Tongue (tissue), 1 donor: ENCODE measurements at regions not wholly inside any gene's neighbourhood (a gene's known extent, or its start where the extent isn't known, plus 50 kb on each side); places are given as distances from the start of the nearest gene placed in this dataset.

Experiments used
- DNase-seq: peaks from one replicate; pipeline ENCODE4 v3.0.0-alpha.2; 2015

DNA sequence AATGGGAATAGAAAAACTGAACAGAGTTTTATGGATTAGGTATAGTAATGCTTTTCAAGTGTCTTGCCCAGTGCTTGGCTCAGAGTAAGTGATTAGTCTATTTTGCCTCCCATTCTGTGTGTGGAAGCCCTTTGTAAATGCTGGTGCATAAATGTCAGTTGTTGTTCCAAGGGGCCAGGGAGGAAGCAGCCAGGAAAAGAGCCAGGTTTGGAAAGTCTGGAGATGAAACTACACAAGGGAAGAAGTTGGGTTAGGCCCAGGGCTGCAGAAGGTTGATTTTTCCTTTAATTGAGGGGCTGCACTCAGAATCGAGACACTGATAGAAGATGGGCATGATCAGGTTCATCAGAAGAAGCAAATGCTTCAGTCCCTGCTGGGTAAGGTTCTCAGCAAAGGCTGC is 484.0 kb downstream of the OLFM4 start:
- DNase-seq, result no peak

DNA sequence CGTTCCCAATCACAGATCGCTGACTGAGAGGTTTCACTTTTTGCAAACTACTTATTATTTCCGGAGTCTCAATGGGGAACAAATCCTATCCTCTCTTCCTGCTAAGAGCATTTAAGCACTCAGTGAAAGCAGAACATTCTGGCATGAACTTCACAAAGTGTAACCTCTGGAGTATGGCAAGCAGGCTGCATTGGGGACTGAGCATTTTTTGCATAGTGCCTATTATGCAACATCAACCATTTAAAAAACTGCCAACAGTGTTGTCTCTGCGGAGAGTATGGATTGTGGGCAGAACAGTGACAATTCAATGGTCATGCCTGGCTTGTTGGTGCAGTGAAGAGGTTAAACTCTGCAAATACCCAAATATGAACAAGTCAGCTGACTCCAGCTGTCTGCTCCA is 484.6 kb downstream of the OLFM4 start:
- DNase-seq, result peak; percentile 26

DNA sequence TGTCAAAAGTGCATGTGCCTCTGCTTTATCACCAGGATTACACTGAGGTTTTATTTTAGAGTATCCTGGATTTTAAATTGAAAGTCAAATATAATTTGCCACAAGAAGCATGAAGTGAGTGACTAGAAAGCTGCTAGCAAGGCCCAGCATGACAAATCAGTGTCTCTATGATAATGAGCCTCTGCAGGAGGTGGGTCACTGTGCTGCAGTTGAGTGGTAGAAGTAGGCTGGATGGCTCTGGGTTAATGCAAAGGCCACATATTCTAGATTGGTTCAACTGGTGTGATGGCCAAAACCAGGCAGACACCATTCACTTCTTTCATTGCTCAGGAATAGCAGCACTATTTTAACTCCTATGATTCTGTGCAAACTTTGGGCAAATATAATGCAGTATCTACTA is 491.5 kb downstream of the OLFM4 start:
- DNase-seq, result no peak

DNA sequence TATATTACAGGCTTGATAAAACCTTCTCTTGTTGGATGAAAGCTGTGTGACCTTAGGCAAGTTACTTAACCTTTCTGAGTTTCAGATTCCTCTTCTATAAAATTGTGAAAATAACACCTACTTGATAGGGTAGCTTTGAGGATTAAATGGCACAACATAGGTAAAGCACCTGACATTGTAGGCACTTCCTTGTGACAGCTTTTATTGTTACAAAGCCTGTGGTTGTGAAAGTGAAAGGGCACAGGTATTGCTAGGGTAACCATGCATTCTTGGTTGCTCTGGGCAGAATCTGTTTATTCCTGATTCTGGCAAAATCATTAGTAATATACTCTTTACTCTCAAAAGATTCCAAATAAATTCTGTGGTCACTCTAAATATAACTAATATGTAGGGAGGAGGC is 493.4 kb downstream of the OLFM4 start:
- DNase-seq, result no peak

DNA sequence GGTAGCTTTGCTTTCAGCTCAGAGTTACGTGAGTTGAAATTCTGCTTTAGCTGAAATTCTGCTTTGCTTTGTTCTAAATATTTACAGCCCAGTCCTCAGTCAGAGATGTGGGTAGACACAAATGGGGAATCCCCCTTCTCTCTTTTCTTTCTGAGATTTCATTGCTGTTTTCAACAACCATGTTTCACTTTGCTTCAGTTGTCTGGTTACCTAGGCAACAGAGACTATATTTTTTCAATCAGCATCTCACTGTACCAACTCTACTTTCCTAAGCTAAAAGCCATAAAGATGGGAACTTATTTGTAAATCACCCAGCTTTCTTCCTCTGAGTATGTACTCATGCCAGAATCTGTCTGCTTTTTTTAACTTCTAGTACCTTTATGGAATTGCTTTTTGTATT is 509.0 kb downstream of the OLFM4 start:
- no peak for DNase-seq

DNA sequence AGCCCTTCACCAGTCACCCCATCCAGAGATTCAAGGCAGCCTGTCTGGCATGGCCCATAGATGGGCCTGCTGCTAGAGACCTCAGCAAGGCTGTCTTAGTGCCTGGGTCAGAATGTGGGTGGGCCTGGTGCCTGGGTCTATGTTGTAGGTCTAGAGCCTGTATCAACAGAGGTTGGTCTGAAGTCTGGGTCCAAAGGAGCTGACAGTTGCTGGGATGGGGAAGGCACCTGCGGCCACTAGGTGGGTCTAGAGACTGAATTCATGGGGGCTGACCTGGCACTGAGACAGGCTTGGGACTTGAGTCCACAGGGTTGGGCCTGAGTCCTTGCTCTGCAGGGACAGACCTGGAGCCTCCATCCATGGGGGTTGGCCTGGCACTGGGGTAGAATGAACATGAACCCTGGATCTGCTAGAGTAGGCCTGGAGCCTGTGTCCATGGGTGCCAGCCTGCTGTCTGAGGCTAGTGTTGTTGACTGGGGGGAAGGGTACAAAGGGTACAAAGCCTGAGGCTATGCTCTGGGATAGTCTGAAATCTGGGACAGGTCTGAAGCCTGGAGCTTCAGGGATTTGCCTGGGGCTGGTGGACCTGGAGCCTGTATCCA is 516.8 kb downstream of the OLFM4 start:
- DNase-seq, result no peak

DNA sequence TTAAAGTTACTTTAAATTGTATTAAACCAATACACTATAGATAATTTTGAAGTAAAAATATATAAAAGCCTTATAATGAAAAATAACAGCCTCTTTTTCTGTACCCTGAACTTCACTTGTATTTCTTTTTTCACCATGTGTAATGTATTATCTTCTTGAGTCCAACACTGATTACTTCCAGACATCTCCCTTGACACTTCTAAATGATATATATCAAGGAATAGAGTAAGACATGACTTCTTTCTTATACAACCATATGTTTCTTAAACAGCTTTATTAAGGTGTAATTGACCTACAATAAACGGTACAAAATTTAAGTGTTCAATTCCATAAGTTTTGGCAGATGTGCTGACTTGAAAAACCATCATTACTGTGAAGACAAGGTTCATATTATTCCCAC is 531.9 kb downstream of the OLFM4 start:
- DNase-seq, result peak; percentile 23

DNA sequence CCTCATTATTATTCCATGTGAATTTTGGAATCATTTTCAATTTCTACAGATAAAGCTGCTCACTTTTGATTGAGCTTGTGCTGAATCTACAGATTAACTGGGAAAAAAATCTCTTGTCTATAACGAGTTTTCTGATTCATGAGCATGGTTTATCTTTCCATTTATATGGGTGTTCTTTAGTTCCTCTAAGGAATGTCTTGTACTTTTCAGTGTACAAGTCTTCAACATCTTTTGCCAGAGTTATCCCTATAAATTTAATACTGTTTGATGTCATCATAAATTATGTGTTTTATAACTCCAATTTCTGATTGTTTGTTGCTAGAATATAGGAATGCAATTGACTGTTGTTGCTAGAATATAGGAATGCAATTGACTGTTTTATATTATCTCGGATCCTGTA is 533.8 kb downstream of the OLFM4 start:
- DNase-seq, result no peak

DNA sequence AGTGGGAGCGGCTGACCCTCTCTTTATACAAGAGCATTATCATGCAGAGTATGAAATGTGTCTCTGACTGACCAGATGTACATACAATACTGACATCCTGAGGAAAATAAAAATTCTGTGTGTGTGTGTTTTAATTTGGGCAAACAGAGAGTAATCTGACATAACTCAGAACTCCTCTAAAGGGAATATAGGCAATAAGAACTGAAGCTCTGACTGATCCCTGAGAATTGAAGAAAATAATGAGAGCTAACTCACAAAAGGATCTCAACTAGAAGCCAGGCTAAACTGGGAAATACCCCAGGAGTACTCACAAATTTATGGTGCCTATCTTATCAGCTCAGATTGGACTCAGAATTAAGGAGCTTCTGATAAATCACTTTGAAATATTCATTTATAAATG is 539.9 kb downstream of the OLFM4 start:
- peak; percentile 21 for DNase-seq

DNA sequence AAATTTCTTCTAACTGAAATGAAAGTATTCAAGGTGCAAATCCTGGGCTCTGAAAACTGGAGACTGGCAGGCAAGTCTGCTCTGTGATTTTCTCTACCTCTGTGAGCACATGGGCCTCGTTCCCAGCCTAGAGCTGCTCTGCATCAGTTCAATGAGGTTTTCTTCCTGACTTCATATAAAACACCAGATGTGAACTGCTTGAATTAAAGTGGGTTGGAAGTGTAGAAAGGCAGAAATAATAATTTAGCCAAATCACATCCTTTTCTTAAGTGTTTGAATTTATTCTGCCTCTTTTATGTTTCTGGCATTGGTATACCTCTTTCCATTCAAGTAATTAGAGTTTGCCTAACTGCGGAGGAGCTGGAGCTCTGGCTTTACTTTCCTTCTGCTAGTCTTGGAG is 540.8 kb downstream of the OLFM4 start:
- DNase-seq, result peak; percentile 70

DNA sequence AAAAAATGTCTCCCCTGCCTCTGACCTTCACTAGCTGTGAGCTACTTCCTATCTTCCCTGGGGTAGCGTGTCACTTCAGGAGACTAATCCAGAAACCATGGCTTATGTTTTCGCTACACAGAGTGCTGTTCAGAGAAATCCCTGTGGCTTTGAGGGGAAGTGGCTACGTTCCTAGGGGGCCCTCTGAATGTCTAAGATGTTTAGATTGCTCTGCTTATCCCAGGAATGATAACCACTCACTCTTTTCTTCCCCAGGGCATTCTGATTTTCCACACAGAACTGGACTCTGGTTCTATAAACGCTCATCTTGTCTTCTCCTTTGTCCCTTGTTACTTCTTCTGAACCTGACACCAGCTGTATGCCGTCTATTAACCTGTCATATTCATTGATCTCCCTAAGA is 572.5 kb downstream of the OLFM4 start:
- no peak for DNase-seq

DNA sequence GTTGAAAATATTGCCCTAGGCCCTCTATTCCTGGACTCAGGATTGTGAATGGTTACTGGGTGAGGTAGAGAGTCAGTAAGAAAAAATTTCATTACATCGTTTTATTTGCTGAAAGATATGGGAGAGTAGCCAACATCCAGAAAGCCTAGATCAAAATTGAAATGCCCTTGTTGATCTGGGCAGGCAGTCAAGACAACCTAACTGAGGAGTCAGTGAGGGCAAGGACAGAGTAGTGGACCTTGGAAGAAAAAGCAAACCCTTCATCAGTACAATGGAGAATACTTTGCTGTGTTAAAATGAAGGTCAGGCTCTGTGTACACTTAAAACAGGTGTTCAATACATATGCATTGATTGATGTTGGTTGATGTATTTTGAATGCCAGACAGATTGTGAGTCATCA is 576.7 kb downstream of the OLFM4 start:
- no peak for DNase-seq

DNA sequence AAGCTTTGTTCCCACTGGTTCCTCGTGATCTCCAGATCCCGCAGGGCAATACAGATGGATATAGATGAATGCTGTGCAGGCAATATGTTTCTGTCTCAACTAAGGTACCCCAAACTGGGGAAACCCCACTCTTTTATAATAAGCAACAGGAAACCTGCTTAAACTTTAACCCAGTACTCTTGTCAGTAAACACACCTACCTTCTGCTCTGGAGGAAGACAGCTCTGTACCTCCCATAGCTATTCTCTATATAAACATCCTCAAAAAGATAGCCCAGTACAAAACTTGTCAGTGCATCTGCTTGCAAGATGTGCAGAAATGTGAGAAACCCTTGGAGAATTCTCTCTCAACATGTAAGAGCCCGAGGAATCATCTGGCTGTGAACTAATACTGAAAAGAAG is 583.6 kb downstream of the OLFM4 start:
- peak; percentile 14 for DNase-seq

DNA sequence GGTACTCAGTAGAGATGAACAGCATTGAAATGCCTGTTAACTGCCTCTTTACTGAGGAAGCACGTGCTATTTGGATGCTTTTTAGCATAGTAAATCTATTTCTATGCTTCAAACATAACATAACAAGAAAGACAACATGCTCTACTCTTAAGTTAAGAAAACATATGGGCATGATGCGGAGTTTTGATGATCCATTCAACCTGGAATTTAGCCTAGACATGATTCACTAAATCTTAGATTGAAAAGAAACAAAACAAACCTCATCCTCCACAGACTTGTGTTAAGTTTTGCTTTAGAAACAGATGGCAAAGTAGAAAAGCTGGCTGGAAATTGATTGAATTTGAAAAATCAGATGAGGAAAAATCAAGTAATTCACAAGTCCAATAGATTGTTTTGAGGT is 593.8 kb downstream of the OLFM4 start:
- DNase-seq, result peak; percentile 63

DNA sequence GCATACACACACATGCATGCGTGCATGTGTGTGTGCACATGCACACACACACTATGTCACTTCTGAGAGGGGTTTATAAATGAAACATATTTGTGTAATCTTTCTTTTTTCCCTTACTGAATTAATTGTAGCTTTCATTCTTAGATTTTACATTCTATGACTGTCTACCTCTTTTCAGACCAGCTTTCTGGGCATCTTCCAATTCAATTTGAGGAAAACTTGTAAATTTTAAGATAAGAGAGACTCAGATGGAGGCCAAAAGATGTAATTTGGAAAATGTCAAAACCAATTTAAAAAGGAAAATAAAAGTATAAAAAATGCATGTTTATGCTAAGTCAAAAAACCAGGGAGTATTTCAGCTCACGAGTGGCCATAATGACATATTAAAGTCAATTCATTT is 594.5 kb downstream of the OLFM4 start:
- no peak for DNase-seq

DNA sequence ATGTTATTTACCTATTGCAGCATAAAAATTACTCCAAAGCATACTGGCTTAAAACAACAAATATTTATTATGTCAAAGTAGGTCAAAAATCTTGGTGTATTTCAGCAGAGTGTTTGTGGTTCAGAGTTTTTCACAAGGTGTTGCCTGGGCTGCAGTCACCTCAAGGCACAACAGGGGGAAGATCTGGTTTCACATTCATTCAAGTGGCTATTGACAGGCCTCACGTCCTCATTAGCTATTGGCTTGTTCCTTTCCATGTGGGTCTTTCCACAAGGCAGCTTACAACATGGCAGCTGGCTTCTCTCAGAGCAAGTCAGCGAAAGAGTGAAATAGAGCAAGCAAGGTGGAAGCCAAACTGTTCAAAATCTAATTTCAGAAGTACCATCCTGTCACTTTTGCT is 602.9 kb downstream of the OLFM4 start:
- no peak for DNase-seq

DNA sequence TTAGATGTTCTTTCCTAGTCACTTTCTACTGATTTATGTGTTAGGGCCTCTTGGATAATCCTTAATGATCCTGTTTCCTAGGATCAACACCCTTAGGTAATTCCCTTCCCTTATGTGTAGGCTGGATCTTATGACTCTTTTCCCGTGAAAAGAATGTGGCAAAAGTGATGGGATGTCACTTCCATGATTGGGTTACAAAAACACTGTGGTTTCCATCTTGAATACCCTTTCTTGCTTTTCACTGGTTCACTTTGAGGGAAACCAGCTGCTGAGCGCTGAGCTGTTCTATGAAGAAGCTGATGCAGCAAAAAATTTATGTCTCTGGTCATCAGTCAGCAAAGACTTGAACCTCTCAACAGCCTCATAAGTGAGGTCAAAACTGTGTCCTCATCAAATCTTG is 609.4 kb downstream of the OLFM4 start:
- no peak for DNase-seq

DNA sequence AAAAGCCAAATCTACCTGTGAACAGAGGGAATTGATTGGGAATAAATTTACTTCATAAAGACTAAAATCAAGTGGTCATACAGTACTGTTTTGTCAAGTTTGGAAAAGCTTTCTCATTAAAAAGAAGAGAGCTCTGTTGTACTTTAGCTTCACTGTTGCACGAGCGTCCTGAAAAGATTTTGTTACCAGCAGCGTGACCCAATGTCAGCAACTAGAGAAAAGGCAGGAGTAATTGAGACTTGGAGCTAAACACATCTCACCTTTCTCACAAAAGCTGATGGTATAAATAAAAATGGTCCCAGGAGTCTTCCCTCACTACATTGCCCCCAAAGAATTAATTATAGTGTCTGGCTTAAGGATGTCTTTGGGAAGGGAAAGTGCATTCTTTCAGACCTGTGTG is 613.7 kb downstream of the OLFM4 start:
- DNase-seq, result no peak

DNA sequence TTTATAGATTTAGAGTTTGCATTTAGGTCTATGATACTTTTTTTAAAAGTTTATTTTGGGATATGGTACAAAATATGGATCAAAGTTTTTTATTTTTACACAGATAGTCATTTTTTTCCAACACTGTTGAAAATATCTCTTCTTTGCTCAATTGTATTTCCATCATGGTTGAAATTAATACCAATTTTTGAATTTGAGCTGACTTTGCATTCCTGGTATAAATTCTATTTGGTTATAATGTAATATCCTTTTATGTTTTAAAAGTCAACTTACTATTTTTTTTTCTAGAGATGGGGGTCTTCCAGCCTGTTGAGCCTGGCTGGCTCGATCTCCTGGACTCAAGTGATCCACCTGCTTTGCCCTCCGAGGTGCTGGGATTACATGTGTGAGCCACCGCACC is 620.1 kb downstream of the OLFM4 start:
- no peak for DNase-seq

DNA sequence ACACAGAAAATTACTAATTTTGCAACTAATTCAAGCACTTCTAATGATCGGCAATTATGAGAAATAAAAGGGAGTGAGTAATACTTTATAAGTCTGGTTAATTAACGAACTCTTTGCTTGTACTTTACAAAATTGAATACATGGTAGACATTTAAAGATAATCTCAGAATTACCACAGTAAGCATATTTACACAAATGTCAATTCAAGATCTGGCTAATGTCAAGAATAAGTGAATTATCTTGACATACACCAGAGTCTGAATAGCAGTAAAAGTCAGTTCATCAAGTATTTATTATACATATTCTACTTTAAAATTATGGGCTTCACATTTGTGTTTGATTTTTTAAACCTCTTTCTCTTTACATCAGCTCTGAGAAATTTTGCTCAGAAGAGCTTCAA is 643.4 kb downstream of the OLFM4 start:
- DNase-seq, result peak; percentile 4

DNA sequence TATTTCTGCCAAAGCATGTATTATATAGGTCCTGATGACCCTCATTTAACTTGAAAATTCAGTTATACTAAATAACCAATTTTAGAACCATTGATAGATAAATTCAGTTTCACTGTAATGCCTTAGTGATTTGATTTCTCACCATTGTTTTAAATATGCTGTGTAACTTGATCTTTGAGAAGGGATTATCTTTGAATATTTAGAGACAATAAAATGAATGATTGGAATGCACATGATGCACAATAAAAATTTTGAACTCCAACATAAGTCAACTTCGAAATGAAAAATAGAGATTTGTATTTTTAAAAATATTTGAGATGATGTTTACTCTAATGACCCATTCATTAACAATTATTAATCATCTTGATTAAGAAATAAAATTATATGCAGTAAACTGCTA is 654.5 kb downstream of the OLFM4 start:
- DNase-seq, result no peak

DNA sequence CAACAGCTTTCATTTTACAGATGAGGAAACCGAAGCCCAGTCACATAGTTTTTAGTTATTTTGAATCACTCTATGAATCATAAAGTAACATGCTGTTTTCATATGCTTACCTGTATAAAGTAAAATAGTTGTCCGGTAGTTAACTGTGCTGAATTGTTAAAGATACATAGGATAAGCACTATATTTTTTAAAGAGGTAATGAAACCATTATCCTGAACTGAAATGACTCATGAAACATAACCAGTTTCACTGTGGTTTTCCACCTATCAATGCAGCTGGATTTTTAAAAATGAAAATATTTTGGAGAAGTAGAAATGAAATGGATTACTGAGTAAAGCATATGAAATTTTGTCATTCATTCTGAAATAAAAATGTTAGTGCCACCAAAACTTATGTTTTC is 655.0 kb downstream of the OLFM4 start:
- no peak for DNase-seq

DNA sequence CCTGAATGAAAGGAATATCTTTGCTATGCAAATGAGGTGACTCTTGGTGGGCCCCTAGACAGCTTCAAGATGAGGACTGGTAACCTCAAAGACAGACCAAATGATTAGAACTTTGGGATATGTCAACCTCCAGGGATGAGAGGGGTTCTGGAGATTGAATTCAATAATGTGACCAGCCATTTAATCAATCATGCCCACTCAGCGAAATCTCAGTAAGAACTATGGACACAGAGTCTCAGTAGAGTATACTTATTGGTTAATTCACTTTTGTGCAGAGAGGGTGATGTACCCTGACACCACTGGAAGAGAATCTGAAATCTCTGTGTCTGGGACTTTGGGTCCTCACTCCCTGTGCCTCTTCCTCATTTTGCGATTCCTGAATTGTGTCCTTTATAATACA is 662.8 kb downstream of the OLFM4 start:
- DNase-seq, result no peak

DNA sequence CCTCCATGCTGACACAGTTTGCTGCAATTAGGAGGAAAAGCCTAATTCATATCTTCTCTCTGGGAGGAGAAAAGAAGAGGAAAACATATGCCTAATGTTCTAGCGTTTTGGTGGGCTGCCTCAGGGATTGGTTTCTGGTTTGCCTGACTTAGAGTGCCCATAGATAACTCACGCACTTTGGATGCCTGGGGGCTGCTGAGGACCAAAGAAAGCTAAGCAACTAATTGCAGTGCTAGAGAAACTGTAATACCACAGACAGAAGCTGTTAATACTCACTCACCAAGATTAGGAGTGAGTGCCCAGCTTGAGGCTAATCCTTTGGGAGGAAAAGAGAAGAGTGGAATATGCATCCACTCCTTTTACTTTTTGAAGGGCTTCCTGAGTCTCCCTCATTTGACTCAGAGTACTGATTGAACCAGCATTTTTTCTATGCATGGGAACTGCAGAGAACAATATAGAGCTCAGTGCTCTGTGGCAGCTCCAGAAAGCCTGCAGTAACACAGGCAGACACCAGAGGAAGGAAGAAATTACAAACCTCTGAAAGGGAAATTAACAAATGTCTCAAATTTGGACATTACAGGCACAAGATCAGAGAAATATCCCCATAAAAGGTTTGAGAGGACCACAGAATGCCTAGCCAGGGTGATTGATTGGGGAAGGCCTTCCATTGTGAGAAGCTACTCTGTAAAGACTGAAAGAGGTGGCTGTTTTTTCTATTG is 666.4 kb downstream of the OLFM4 start:
- DNase-seq, result no peak
